IPS DF 4.7 (cell line): ENCODE measurements at regions not wholly inside any gene's neighbourhood (a gene's known extent, or its start where the extent isn't known, plus 50 kb on each side); places are given as distances from the start of the nearest gene placed in this dataset.
"Not testable (repeated sequence)": the region's sequence is repeated elsewhere in the genome, so short reads cannot be mapped to it uniquely, and the experiment has no call there.

ENCODE experiments used
- DNase-seq: peaks from one replicate; pipeline ENCODE4 v3.0.0-alpha.2; 2013; ENCODE audit warnings: low spot score; ENCODE audit errors: extremely low read depth

GRCh38 chr5:29197631-29198454 is 1995.6 kb upstream of the CDH6 start:
- DNase-seq = no peak

GRCh38 chr5:29193972-29194371 is 1999.5 kb upstream of the CDH6 start:
- DNase-seq = no peak

- not testable (repeated sequence) for DNase-seq
Observed at GRCh38 chr5:29191269-29192048, 2002.0 kb upstream of the CDH6 start.

GRCh38 chr5:29190398-29190797 is 2003.1 kb upstream of the CDH6 start:
- DNase-seq = not testable (repeated sequence)

- not testable (repeated sequence) for DNase-seq
Observed at GRCh38 chr5:29186380-29186779, 2007.1 kb upstream of the CDH6 start.

- DNase-seq = no peak
Observed at GRCh38 chr5:29185558-29185957, 2007.9 kb upstream of the CDH6 start.

GRCh38 chr5:29175774-29176173 is 2017.7 kb upstream of the CDH6 start:
- DNase-seq = no peak

GRCh38 chr5:29170599-29170998 is 2022.9 kb upstream of the CDH6 start:
- no peak for DNase-seq

GRCh38 chr5:29169886-29170285 is 2023.6 kb upstream of the CDH6 start:
- DNase-seq = no peak

GRCh38 chr5:29162297-29162696 is 2031.2 kb upstream of the CDH6 start:
- no peak for DNase-seq

- DNase-seq = no peak
Observed at GRCh38 chr5:29161399-29162291, 2031.8 kb upstream of the CDH6 start.

GRCh38 chr5:29157975-29158374 is 2035.5 kb upstream of the CDH6 start:
- no peak for DNase-seq

GRCh38 chr5:29150840-29151239 is 2042.6 kb upstream of the CDH6 start:
- DNase-seq = peak; percentile 51

- no peak for DNase-seq
Observed at GRCh38 chr5:29148581-29148980, 2044.9 kb upstream of the CDH6 start.

GRCh38 chr5:29148073-29148472 is 2045.4 kb upstream of the CDH6 start:
- DNase-seq = no peak

- no peak for DNase-seq
Observed at GRCh38 chr5:29143266-29143665, 2050.2 kb upstream of the CDH6 start.

GRCh38 chr5:29134418-29134817 is 2059.1 kb upstream of the CDH6 start:
- no peak for DNase-seq

GRCh38 chr5:29131285-29131684 is 2062.2 kb upstream of the CDH6 start:
- no peak for DNase-seq

GRCh38 chr5:29130786-29131185 is 2062.7 kb upstream of the CDH6 start:
- DNase-seq = no peak

- not testable (repeated sequence) for DNase-seq
Observed at GRCh38 chr5:29127524-29128156, 2065.8 kb upstream of the CDH6 start.

GRCh38 chr5:29126462-29126861 is 2067.0 kb upstream of the CDH6 start:
- DNase-seq = not testable (repeated sequence)
